ENCODE measurements at regions not wholly inside any gene's neighbourhood (a gene's known extent, or its start where the extent isn't known, plus 50 kb on each side); places are given as distances from the start of the nearest gene placed in this dataset.

DNA sequence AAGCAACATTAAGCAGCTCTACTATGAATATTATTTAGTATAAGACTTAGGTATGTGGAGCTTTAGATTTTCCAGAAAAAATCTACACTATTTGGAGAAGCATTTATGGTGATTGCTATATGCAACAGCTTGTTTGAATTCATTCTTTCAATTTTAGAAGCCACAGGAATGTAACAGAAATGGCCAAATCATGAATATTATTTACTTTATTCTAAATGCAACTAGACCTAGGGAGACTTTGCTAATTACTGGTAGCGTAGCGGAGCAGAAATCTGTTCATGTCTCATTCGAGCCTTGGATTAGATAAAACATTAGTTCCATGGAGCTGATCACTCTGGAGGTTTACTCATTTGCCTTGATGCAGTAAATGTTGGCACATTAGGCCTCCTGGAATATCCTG is 290.2 kb downstream of the ZNF608 start:
- no peak for FAIRE-seq

DNA sequence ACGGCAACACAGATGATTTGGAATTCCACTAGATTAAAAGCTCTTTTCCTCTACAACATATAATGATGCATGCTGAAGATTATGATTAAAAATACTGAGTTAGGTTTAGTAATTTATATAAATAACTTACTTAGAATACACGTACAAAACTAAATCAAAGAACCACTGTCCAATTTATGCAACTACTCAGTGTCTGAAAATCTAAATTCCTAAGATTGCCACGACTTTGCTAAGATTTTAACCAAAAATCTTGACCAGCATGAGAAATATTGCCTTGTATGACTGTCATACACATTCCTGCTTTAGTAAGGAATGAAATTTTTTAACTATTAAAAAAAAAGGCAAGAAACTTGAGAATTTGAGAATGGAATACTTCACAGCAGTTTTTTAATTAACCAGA is 292.4 kb downstream of the ZNF608 start:
- FAIRE-seq = no peak

DNA sequence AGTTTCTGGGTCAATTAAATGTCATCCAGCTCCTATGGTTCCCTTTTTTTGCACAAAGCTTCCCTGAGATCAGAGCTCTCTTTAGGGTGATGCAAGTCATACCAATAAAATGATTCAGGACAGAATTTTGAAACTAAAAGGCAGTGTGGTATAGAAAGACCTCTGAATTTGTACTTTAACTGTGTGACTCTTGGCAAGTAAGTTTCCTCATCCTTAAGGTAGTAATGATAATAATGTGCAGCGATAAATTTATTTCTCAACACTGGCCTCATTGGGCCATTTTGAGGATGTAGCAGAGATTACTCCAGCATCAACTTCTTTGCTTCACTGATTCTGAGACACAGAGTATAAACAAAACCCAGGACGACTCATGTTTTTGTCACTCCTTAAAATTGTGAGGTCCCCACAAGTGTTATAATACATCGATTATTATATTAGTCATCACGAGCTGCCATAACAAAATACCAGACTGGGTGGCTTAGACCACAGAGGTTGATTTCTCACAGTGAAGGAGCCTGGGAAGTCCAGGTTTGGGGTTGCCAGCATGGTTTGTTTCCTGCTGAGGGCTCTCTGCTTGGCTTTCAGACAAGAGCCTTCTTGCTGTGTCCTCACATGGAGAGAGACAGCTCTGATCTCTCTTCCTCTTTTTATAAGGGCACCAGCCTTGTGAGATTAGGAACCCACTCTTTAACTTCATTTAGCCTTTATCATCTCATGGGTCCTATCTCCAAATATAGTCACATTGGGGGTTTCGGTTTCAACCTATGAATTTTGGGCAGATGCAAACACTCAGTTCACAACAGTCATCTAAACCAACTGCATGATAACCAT is 293.0 kb downstream of the ZNF608 start:
- no peak for FAIRE-seq

DNA sequence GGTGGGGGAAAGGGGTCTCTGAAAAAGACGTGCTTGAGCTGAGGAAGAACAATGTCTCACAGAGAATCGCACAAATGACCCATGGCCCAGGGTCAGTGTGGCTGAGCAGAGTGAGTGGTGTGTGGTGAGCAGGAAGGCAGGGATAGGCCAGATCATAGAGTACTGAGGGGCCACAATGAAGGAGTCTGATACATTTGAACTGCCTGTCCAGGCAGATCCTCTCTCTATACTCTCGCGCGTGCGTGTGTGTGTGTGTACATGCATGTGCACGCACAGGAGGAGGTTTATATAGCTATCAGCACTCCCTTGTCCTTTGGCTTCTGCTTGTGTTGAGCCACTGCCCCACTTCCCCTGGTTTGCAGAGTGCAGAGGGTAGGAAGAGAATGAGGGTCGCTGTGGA is 294.0 kb downstream of the ZNF608 start:
- no peak for FAIRE-seq

DNA sequence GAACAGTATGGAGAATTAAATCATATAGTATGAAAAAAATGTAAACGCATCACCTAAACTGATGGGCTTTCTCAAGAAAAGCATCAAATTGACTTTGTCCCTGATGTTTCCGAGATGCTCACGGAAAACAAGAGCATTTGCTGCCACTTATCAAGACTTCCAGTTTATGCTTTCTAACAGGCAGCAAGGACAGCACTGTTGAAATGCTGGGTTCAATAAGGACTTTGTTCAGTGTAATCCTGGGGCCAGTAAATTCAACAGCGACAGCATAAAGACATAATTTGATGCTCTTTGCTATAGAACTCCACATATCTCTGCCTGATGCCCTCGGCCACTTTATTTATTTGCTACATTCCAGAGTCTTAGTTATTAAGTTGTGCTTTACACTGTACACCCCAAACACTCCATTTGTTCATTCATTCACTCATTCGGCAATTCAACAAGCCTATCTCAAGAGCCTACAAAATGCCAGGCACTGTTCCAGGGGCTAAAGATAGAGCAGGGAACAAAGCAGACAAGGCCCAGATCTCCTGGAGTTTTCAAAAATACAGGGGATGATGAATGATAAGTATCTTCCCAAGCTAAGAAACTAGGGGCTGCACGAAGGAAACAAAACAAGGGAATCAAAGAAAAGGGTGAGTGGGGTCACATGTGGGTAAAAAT is 294.6 kb downstream of the ZNF608 start:
- no peak for FAIRE-seq

DNA sequence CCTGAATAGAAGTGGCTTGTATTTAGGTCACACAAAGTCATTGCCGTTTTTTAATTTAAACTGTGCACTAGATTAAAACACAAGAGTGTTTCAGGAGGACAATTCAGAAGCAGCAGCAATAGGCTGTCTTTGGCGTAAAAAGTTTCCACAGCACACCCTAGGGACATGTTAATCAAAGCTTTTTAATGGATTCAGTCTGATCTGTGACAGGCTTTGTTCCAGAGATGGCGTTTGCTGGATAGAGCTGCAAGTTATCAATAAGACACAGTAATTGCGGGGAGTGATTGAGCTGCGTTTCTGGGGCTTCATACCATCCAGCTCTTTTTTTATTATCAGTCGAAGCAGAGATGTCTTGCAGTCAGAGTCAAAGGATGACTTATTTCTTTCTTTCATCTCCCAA is 300.3 kb downstream of the ZNF608 start:
- no peak for FAIRE-seq

DNA sequence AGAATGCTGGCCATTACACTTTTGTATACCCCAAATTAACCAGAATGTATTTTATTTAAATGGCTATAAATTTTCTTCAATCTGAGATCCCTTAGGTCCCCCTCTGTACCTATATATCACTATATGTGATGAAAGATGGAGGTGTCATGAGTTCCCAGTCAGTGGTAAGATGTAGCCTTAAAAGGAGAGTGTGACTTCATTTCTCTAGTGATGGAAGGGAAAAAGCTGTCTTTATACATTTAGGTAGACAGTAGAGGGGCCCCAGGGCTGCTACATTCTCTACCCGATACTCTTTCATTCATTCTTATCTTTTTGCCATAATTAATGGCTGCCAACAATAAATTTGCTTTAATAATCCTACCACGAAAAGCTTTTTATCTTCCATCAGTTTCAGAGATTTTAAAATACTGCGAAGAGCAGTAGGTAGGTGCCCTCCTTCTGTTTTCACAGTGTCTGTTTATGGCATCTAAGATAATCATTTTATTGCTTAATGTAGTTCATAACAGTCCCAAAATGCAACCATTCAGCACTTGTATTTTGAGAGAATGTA is 301.3 kb downstream of the ZNF608 start:
- no peak for FAIRE-seq

DNA sequence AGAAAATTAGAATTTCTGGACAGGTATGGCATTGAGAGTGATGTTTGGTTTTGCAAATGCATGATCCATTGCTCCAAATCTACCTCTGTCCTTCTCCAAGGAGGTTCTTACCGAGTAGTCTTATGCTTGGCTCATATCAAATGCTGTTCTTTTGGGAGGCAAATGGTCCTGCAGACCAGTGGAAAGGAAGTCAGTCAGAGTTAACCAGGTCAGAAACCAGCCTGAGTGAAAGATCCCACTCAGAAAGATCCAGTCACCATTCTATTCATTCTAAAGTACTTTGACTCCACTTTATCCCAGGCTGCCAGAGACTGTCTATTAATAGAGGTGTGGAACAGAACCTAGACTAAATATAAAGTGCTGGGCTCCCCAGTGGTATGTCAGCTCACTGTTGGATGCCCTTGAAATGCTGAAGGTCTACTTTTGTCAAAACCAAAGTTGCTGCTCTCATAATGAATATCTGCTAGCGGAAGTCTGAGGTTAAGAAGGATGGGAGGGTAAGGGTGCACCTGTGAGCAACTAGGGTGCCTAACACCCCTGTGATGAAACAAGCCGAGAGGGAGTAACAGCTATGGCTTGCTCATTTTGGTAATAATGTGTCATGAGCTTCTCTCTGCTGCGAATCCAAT is 302.2 kb downstream of the ZNF608 start:
- no peak for FAIRE-seq

DNA sequence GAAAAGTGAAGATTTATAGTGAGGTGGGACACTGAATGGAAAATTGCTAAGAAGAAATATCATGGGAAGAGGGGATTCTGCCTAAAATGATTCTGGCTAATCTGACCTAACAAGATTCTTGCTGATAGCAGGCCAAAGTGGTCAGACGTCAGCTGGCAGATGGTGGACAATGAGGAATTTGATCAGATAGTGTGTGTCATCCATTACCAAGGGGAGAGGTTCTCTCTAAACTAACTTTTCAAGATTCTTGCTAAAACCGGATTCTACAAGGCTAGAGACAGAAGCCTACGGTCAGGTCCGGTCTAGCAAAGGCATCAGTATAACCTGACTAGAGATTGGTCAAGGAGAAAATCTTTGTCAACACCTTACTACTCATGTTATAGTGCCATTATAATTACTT is 306.0 kb downstream of the ZNF608 start:
- no peak for FAIRE-seq

DNA sequence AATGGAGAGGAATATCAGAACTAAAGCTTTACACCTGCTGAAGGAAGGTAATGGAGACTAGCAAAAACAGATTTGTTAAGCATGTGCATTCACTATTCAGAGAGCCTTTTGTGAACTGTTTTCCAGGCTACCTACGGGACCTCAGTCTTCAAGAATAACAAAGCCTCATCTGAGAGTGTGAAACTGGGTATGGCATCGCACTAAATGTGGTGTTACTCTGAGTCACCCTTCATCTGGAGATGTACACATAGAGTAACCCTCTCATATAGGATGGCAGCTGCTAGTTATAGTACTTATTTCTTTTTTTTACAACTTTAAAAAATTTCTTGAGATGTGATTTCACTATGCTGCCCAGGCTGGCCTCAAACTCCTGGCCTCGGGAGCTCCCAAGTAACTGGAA is 306.8 kb downstream of the ZNF608 start:
- FAIRE-seq = no peak

DNA sequence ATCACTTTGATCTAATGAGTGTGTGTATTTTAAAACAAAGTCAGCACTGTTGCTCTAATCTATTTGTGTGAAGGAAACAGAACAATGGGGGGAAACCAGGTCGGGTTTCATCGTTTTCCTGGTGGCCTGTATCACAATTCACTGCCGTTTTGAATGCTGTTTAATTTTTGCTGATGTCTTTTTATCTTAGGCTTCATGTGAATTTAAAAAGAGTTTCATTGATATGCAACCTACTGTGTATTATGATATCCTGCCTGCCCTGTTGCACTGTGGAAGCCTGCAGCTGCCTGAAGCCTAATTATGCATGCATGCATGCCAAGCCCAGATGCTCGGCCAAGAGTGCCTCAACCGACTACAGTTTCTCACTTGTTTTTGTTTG is 307.5 kb downstream of the ZNF608 start:
- FAIRE-seq = no peak

DNA sequence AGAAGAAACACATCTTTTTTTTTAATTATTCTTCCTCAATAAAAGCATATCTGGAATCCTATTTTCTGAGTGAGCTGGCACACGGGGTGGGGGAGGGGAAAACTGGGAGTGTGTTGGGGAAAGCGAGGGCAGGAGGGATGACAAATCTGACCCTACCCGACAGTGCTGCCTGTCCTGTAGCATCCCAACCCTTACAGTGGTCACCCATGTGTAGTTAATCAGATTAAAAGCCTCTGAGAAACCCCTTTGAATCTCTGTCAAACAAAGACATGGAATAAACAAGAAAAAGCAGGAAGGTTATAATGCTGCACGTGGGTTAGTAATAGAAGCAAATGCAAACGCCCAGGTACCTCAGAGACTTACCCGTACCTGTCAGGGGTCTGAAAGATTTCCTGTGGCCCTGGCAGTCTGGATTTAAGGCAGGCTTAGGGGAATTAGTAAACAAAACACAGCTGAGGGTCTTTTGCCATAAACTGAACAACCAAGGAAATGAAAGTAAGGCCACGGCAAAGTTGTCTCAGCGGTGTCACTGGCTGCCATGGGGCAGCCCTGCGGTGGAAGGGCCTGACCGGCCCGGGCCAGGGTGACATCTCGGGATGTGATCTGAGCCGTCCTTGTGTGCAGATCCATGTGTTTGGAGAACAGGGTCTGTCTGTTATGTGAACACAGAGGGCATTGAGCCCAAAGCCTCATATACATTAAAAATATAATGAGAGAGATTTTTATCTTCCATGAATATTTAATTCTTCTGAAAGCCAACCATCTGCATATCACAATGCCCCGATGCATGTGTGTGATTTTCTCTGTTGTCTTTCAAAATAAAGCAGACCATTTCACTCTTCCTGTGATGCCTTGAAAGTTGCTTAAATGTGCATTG is 308.2 kb downstream of the ZNF608 start:
- no peak for FAIRE-seq

DNA sequence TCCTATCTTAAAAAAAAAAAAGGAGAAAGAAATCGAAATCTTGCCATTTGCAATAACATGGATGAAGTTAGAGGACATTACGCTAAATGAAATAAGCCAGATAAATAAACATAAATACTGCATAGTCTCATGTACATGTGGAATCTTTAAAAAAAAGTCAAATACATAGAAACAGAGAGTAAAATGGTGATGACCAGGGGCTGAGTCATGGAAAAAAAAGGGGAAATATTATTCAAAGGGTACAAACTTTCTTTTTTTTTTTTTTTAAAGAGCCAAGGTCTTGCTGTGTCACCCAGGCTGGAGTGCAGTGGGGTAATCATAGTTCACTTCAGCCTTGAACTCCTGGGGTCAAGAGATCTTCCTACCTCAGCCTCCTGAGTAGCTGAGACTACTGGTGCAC is 310.1 kb downstream of the ZNF608 start:
- no peak for FAIRE-seq

DNA sequence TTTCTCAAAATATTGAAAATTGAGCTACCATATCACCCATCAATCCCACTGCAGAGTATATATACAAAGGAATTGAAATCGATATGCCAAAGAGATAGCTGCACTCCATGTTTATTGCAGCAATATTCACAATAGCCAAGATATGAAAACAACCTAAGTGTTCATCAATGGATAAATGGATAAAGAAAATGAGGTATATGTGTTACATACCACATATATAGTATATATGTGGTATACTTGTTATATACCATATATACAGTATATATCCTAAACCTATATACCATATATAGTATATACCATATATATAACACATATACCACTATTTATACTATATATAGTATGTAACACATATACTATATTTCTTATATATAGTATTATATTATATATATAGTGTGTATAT is 313.3 kb downstream of the ZNF608 start:
- peak; percentile 41 for FAIRE-seq

DNA sequence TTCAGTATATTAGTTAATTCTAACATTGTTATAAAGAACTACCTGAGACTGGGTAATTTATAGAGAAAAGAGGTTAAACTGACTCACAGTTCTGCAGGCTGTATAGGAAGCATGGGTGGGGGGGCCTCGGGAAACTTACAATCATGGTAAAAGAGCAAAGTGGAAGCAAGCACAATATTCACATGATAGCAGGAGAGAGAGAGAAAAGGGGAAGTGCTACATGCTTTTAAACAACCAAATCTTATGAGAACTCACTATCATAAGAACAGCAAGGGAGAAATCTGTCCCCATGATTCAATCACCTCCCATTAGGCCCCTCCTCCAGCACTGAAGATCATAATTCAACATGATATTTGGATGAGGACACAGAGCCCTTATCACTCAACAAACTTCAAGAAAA is 324.9 kb downstream of the ZNF608 start:
- FAIRE-seq = no peak

DNA sequence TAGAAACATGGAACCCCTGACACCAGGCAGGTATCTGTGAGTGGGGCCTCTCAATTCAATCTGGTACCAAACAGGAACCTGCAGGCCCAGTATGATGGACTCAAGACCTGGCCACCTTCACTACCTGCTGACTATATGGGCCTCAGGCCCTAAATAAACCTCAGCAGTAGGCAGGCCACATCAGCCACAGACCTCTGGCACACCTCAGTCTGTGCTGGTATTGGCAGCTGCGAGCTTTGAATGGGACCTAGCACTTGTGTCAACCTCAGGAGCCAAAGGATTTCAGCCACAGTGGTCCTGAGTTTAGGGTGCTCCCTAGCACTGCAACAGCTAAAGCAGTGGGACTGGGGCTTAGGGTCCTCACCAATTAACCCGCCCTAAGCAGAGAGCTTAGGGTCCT is 325.5 kb downstream of the ZNF608 start:
- FAIRE-seq = no peak

DNA sequence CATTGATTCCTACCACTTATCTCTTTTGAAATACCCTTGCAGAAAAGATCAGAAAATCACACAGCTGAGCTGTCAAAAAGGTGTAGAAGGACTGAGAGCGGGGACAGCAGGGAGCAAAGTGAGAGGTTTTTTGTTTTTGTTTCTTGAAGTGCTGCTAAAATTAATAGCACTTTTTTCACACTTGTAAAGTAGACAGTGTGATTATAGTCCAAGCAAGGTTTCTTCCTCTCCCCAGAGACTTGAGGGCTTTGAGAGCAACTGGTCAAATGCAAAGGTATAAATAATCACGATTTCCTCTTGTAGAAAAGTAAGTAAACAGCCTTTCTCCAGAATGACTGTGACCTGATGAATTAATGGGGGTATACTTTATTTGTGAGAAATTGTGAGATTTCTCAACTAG is 326.9 kb downstream of the ZNF608 start:
- FAIRE-seq = no peak

DNA sequence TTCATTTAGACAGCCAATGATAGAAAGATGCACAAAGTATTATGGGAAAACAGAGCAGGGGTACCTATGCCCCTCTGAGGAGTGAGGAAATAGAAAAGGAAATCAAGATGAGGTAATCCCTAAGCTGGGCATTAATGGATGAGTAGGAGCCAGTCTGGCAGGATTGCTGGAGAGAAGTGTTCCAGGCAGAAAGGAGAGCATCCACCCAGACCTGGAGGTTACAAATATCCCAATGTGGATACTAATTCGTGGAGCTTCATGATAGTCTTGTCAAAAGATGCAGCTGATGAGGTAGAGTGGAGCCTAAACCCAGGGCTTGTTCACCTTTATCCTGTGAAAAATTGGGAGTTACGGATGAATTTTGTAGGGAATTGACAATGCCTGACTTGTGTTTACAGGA is 328.0 kb downstream of the ZNF608 start:
- FAIRE-seq = no peak

DNA sequence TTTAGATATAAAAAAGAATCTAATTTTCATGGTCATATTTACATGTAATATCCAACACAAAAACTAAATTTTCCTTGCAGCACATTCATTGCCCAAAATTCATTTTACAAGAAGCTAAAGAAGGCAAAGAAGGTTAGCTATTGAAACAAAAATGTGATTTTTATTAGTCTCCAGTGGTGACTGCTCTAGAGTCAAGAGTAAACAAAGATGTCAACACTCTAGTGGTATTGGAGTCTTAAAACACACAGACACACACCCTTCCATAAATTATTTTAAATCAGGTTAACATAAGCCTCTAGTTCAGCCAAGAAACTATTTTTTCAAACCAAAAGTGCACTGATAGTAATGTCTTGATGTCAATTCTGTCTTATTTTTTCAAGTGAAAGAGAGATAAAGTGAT is 329.2 kb downstream of the ZNF608 start:
- no peak for FAIRE-seq

DNA sequence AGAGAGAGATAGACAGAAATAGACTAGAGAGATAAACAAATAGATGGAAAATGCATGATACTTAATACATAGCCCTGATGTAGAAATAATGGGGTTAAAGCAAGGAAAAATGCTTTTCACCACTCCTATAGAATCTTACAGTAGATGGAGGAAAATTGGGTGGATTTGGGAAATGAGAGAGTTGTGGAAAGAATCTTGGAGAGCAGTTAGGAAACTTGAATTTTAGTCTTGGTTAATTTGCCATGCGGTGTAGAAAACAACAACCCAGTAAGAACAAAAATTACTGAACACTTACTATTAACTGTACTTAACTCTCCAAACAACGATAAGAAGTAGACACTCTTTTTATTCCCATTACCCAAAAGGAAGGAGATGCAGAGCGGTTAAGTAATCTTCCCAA is 329.8 kb downstream of the ZNF608 start:
- FAIRE-seq = no peak

DNA sequence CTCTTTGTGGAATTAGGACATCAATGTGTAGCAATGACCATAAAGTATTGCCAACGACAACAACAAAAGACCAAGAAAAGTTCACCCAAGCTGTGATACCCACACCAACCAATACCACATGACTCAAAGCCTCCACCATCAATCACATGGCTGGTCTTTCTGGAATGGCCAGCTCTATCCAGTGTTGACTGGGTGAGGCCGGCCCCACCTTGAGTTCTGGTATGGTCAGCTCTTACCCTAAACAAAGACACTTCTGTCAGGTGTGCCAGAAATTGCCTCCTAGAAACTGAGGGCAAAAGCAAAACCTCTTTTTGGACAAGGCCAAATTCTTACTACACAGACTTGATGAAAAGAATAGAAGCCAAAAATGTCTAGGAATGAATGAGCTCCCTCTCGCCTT is 331.5 kb downstream of the ZNF608 start:
- no peak for FAIRE-seq

DNA sequence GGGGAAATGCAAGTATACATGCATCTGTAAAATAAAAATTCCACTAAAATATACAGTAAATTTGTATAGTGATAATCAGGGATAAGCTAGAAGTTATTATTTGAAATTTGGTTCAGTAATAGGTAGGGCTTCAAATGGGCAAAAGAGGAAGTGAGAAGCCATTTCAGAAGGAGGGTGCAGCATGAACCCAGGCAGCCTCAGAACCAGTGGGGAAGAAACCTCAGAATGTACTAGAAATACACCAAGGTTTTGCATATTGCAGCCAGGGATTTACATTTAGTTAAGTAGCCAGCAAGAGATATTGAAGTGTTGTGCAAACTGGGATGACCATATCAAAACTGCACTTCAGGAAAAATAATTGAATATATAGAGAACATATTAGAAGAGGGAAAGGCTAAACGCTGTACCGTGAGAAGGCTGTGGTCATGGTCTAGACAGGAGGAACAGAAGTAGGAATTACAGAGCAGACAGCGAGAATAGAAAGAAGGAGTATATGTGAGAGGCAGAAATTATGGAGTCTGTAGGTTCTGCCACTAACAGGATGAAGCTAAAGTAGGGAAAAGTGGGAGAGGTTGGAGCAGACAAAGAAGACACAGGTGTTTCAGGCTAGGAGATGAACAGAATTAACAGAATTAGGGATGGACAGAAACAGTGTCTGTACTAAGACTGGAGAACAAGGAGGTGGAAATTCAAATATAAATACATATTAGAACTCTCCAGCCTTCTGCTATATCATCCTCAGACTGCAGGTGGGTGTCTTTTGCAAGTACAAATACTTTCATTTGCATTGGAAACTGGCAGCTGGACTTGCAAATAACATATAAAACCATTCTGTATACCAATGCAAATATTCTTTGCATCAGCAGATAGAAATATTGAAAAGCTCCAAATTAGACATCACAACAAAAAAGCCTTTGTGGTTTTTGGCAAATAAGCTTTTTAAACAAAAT is 335.6 kb downstream of the ZNF608 start:
- FAIRE-seq = no peak

Measured in G401.6 (cell line).